Right renal pelvis (tissue), 4 donors: ENCODE measurements at regions not wholly inside any gene's neighbourhood (a gene's known extent, or its start where the extent isn't known, plus 50 kb on each side); places are given as distances from the start of the nearest gene placed in this dataset.

ENCODE experiments used
- DNase-seq, 4 donors: peaks; one replicate each; pipeline ENCODE4 v3.0.0-alpha.2; 2013; ENCODE audit warnings: low read depth in 4 of 4, low spot score in 3 of 4, missing footprints in 1 of 4

DNA sequence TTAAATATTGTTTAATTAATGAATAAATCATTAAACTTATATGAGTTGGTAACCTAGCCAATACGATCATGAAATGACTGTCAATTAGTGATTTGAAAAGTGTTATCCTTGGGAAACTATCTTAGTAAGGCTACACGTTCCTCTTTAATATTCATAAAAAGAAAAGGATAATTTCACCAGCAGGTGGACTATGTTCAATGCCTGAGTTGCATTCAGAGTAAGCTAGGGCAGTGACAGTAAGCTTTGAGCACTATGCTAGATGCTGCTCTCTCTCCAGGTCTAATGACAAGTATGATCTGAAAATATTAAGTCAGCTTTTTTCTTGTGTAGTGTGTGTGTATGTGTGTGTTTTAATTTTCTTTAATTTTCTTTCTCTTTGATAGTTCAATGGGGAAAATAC is 486.3 kb upstream of the PCDH15 start:
- DNase-seq = no peak

- DNase-seq = no peak
Measured at GRCh38 chr10:55283031-55283430, 482.0 kb upstream of the PCDH15 start.

- no peak for DNase-seq
Measured at GRCh38 chr10:55280696-55281095, 479.7 kb upstream of the PCDH15 start.

- DNase-seq = no peak
Measured at GRCh38 chr10:55277549-55277948, 476.5 kb upstream of the PCDH15 start.

- DNase-seq = no peak
Measured at GRCh38 chr10:55274367-55274766, 473.3 kb upstream of the PCDH15 start.

- DNase-seq = no peak
Measured at GRCh38 chr10:55273946-55274345, 472.9 kb upstream of the PCDH15 start.

DNA sequence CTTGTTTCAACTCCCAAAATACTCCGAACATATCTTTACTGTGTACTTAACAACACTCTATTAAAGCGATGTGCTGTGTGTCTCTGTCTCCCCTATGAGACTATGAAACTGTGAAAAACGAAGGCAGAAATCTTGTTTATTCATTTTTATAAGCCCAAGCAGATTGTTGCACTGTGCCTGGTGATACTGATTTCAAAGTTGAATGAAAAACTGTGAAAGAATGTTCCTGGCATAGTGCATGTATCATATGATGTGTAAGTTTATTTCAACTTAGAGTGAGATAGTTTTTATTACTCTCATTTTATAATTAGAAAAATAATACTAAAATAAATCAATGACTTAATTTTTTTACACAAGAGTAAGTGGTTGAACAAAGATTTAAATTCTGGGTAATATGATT is 471.9 kb upstream of the PCDH15 start:
- no peak for DNase-seq

GRCh38 chr10:55266797-55267196 is 465.8 kb upstream of the PCDH15 start:
- no peak for DNase-seq

DNA sequence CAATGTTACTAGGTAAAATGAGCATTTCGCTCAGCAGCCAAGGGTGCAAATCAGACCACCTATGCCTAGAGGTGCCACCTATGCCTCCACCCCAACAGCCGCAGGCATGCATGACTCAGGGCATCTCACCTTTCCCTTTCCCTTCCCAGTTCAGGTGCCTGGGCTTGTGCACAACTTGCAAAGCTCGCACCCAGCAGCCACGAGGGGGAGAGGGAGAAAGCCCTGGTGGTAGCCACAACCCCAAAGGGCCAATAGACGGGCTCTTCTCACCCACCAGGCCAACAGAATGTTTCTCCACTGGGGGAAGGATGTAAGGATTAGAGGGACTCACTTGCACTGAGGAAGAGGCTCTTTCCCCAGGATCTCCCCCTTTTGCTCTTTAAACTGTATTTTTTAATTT is 462.3 kb upstream of the PCDH15 start:
- no peak for DNase-seq

- DNase-seq = no peak
Measured at GRCh38 chr10:55242544-55242943, 441.5 kb upstream of the PCDH15 start.

DNA sequence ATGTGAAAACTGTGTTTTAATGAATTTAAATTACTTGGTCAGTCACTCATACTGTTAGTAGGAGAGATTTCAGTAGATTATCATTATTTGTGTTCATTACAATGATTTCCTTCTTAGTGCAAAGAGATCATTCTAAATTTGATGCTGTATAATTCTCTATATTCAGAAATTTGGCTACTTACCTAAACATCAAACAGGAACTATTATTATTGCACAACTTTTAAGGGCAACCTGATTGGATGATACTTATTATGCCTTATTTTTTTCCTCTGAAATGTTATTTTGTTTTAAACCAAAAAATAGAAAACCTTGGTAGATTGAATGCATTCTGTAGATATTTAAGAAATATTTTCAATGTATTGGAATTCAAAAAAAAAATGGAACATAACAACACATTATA is 436.4 kb upstream of the PCDH15 start:
- no peak for DNase-seq

DNA sequence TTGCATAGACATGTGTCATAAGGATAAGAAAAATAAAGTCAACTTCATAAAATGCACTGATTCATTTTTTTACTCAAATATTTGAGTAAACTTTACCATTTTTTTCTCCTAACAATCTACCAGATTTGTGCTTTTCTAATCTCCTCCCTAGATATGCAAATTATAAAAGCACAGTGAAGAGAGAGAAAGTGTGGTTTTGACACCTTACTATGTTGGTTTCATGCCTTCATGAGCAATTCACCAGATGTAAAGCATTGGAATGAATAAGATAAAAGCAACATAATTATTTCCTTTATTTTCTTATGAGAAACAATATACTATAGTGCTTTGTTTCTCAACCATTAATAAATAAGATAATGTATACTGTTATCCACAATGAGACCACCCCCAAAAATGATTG is 432.5 kb upstream of the PCDH15 start:
- DNase-seq = no peak

DNA sequence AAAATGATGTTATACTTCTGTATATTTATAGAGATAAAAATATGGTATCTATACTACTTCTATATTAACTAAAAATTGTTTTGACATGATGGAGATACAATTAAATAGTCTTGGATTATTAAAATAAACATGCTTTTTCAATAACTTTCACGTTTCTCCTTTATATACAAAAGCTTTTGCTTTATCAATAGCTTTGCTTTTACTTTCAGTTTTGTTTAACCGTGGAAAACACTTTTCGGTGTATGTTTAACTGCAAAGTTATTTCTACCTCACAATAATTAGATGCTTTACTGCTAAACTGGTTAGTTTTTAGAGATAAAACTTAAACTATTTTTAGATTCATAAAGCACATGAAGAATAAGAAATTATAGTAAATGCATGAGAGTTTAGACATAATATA is 432.1 kb upstream of the PCDH15 start:
- DNase-seq = no peak

- no peak for DNase-seq
Measured at GRCh38 chr10:55232553-55232952, 431.5 kb upstream of the PCDH15 start.

DNA sequence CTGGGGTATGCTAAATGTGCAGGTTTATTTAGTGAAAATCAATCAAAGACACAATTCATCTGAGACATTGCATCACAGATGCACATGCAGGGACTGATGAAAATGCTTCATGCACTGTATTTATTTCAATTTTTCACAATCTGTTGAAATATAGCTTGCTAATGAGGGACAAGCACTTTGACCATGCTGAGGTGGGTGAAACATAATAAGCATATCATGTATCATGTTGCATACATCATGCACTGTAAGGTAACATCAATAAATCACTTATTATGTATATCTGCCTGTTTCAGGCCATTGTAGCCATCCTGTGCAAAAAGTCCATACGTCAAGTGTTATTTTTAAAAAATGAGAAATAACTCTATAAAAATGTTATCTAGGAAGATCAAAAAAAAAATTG is 426.9 kb upstream of the PCDH15 start:
- no peak for DNase-seq

DNA sequence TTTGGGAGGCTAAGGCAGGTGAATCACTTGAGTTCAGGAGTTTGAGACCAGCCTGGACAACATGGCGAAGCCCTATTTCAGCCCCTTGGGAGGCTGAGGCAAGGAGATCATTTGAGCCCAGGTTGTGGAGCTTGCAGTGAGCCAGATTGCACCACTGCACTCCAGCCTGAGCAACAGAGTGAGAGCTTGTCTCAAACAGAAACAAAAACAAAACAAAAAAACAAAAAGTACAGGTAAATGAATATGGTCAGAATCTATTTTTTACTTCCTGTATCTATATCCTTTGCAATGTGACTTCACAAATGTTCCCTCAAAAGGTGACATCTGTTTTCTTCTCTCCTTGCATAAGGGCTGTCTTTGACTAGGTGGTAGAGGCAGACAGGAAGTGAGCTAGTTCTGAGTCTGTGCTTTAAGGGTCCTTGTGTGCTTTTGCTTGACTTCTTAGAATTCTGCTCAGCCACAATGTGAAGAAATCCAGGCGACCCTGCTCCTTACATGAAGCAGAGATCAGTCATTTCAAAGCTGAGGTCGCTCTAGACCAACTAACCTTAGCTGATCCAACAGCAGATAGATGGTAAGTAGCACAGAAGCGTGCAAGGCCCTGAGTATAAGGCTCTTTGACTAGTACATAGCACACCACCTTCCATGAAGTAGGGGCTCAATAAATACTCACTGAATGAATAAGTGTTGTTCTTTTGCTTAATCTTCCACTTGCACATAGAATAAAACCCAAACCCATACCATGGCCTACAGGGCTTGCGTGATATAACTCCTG is 423.2 kb upstream of the PCDH15 start:
- DNase-seq = no peak

DNA sequence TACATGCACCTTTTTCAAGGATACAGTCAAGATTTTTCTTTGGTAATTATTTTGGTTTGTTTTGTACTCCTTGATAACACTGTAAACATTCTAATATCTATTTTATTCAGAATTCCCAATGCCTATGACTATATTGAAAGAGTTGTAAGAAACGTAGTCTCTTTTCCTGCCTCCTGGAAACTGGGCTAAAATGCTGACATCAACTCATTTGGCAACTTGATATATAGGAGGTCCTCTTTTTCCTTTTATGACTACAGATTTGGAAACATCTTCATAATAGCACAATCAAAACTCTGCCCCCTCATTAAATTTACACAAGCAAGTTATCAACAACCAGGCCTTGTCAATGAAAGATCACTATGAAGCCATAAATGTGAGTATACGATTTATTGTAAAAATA is 422.3 kb upstream of the PCDH15 start:
- DNase-seq = no peak

DNA sequence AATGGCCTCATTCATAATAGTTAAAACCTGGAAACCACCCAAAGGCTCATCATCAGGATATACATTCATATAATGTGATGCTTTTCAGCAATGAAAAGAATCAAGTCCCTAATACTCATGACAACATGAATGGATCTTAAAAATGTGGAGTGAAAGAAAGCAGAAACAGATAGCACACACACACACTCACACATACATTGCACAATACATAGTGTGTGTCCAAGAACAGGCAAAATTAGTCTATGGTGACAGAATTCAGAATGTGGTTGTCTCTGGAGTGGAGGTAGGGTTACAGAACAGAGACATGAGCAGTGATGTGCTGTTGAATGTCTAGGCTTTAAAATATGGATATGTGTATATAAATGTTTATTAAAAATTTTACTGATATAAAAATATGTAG is 419.9 kb upstream of the PCDH15 start:
- no peak for DNase-seq

GRCh38 chr10:55215699-55216098 is 414.7 kb upstream of the PCDH15 start:
- no peak for DNase-seq

GRCh38 chr10:55214608-55215007 is 413.6 kb upstream of the PCDH15 start:
- no peak for DNase-seq

- DNase-seq = no peak
Measured at GRCh38 chr10:55212051-55212450, 411.0 kb upstream of the PCDH15 start.

- DNase-seq = no peak
Measured at GRCh38 chr10:55203874-55204273, 402.8 kb upstream of the PCDH15 start.

- no peak for DNase-seq
Measured at GRCh38 chr10:55203319-55203718, 402.3 kb upstream of the PCDH15 start.
